ENCODE measurements at regions not wholly inside any gene's neighbourhood (a gene's known extent, or its start where the extent isn't known, plus 50 kb on each side); places are given as distances from the start of the nearest gene placed in this dataset.

DNA sequence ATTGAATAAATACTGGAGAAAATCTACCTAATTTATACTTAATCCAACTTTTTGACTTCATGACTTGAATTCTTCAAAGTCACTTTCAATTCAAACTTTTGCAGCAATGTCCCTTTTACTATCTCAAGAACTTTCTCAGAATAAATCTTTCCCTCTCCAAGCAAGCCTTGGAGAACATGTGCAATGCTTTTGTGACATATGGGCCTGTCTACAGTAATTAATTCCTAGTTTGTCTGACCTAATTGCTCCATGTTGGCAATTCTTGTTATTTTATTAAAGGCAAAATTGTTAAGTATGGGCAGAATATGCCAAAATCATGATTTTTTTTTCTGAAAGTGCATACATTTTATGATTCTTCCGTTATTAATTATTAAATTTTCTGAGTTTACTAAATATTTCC is 1115.3 kb downstream of the PDHA2 start:
- ChIA-PET POLR2A (no interaction called here), CTCF (ENCODE audit: unreplicated experiment) (no interaction called here)
- Histone ChIP-seq H4K20me1 (ENCODE audit: insufficient read depth, low read length) (no peaks in the 10 kb centered on the region), H3K27ac (ENCODE audit: low read depth, low read length, poor library complexity, severe bottlenecking) (no peak overlapping the region), H3K9me2 (ENCODE audit: insufficient read depth, low read length) (no peaks in the 10 kb centered on the region), H3K36me3 (ENCODE audit: insufficient read depth, low read length) (no peaks in the 10 kb centered on the region), H3K4me1 (ENCODE audit: insufficient read depth, low read length, poor library complexity, severe bottlenecking) (no peaks in the 10 kb centered on the region), H3K4me3 (ENCODE audit: low read depth, low read length, poor library complexity, severe bottlenecking) (no peak overlapping the region), H3K4me2 (ENCODE audit: low read length) (no peak overlapping the region), H2AFZ (ENCODE audit: low read length) (no peak overlapping the region), H3K9me3 (ENCODE audit: low read length) (no peaks in the 10 kb centered on the region), H3K79me2 (ENCODE audit: insufficient read depth, low read depth, low read length) (no peaks in the 10 kb centered on the region)
- no peak for DNase-seq (ENCODE audit: low spot score)
- intact Hi-C loops (cut with micrococcal nuclease; ENCODE audit: unreplicated experiment), result no loop called here
- TF ChIP-seq EZH2phosphoT487 (IDR thresholded peaks at IDR 0.05; ENCODE audit: borderline replicate concordance, low read depth, low read length), result no peak
- TF ChIP-seq CTCF (conservative IDR thresholded peaks at IDR 0.05; ENCODE audit: low read length), result no peak
- BruUV-seq (replicated peaks), result no TSS peak

GRCh38 chr4:96955691-96956090 is 1115.8 kb downstream of the PDHA2 start:
- no TSS peak for BruUV-seq (replicated peaks)
- Histone ChIP-seq H3K27ac (ENCODE audit: low read depth, low read length, poor library complexity, severe bottlenecking) (no peak overlapping the region), H3K4me3 (ENCODE audit: low read depth, low read length, poor library complexity, severe bottlenecking) (no peak overlapping the region), H3K4me2 (ENCODE audit: low read length) (no peak overlapping the region), H3K9me2 (ENCODE audit: insufficient read depth, low read length) (no peaks in the 10 kb centered on the region), H2AFZ (ENCODE audit: low read length) (no peak overlapping the region), H4K20me1 (ENCODE audit: insufficient read depth, low read length) (no peaks in the 10 kb centered on the region), H3K79me2 (ENCODE audit: insufficient read depth, low read depth, low read length) (no peaks in the 10 kb centered on the region), H3K9me3 (ENCODE audit: low read length) (no peaks in the 10 kb centered on the region), H3K4me1 (ENCODE audit: insufficient read depth, low read length, poor library complexity, severe bottlenecking) (no peaks in the 10 kb centered on the region), H3K36me3 (ENCODE audit: insufficient read depth, low read length) (no peaks in the 10 kb centered on the region)
- DNase-seq (ENCODE audit: low spot score), result no peak
- intact Hi-C loops (cut with micrococcal nuclease; ENCODE audit: unreplicated experiment), result no loop called here
- ChIA-PET POLR2A (no interaction called here), CTCF (ENCODE audit: unreplicated experiment) (no interaction called here)
- no peak for TF ChIP-seq CTCF (conservative IDR thresholded peaks at IDR 0.05; ENCODE audit: low read length)
- TF ChIP-seq EZH2phosphoT487 (IDR thresholded peaks at IDR 0.05; ENCODE audit: borderline replicate concordance, low read depth, low read length), result no peak

DNA sequence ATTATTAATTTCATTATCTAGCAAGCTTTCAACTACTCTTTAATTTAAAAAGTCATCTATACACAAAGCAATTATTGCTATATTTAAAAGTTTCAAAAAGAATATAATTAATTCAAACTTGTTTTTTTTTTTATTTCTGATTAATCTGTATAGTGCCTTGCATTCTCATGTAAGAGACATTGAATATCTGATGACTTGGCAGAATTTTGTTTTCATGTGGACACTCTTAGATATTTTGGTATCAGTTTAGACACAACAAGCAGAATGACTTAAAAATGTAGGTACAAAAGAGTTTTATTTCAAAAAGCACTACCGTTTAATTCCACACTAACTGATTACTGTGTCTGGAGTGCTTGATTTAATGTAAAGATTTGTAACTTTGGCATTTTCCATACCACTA is 1129.6 kb downstream of the PDHA2 start:
- Histone ChIP-seq H3K9me3 (ENCODE audit: low read length) (no peaks in the 10 kb centered on the region), H3K9me2 (ENCODE audit: insufficient read depth, low read length) (no peaks in the 10 kb centered on the region), H3K4me1 (ENCODE audit: insufficient read depth, low read length, poor library complexity, severe bottlenecking) (no peaks in the 10 kb centered on the region), H2AFZ (ENCODE audit: low read length) (no peak overlapping the region), H4K20me1 (ENCODE audit: insufficient read depth, low read length) (no peaks in the 10 kb centered on the region), H3K27ac (ENCODE audit: low read depth, low read length, poor library complexity, severe bottlenecking) (no peak overlapping the region), H3K4me3 (ENCODE audit: low read depth, low read length, poor library complexity, severe bottlenecking) (no peak overlapping the region), H3K4me2 (ENCODE audit: low read length) (no peak overlapping the region), H3K36me3 (ENCODE audit: insufficient read depth, low read length) (no peaks in the 10 kb centered on the region), H3K79me2 (ENCODE audit: insufficient read depth, low read depth, low read length) (no peaks in the 10 kb centered on the region)
- CTCF ChIA-PET (ENCODE audit: unreplicated experiment), result no interaction called here
- intact Hi-C loops (cut with micrococcal nuclease; ENCODE audit: unreplicated experiment), result no loop called here
- POLR2A ChIA-PET, result no interaction called here
- DNase-seq (ENCODE audit: low spot score), result no peak
- TF ChIP-seq CTCF (conservative IDR thresholded peaks at IDR 0.05; ENCODE audit: low read length) (no peak), EZH2phosphoT487 (IDR thresholded peaks at IDR 0.05; ENCODE audit: borderline replicate concordance, low read depth, low read length) (no peak)
- no TSS peak for BruUV-seq (replicated peaks)

Data from OCI-LY7 (cell line).